Gastrocnemius medialis (tissue), 4 donors: ENCODE measurements at regions not wholly inside any gene's neighbourhood (a gene's known extent, or its start where the extent isn't known, plus 50 kb on each side); places are given as distances from the start of the nearest gene placed in this dataset.
A peak's percentile ranks its signal among the peaks of the same experiment; 100 is the strongest.

Source experiments
- ATAC-seq, 2 donors: fragments of 150-250 bp; one replicate each; pipeline ENCODE4 v1.9.1; 2016
- DNase-seq, 2 donors: peaks; one replicate each; pipeline ENCODE4 v3.0.0-alpha.2; 2019
- H3K27ac ChIP-seq, 4 donors: fragments of 200-600 bp; sonication (generic); 1 replicate in 1 of 4; 2 replicates in 3 of 4; pipeline ENCODE4 v1.5.1; 2016 to 2018; ENCODE audit warnings: mild to moderate bottlenecking in 2 of 4, moderate library complexity in 1 of 4
- H3K27me3 ChIP-seq, 3 donors: fragments of 200-600 bp; sonication (generic) in 2 of 3; 1 replicate in 1 of 3; 2 replicates in 2 of 3; pipeline versions ENCODE4 v1.5.1 to v1.6.0; 2016 to 2019; ENCODE audit warnings: mild to moderate bottlenecking in 1 of 3, moderate library complexity in 1 of 3
- H3K36me3 ChIP-seq, 2 donors: fragments of 200-600 bp; sonication (generic) in 1 of 2; one replicate each; pipeline ENCODE4 v1.5.1; 2017 to 2018
- H3K4me1 ChIP-seq, 2 donors: fragments of 200-600 bp; sonication (generic) in 1 of 2; one replicate each; pipeline ENCODE4 v1.5.1; 2016 to 2017; ENCODE audit warnings: mild to moderate bottlenecking in 2 of 2
- H3K4me3 ChIP-seq, 4 donors: fragments of 200-600 bp; sonication (generic) in 3 of 4; 1 replicate in 1 of 4; 2 replicates in 3 of 4; pipeline ENCODE4 v1.5.1; 2016 to 2019; ENCODE audit warnings: mild to moderate bottlenecking in 2 of 4
- H3K9me3 ChIP-seq, 3 donors: fragments of 200-600 bp; sonication (generic) in 2 of 3; 1 replicate in 1 of 3; 2 replicates in 2 of 3; pipeline ENCODE4 v1.5.1; 2016 to 2019
- CTCF ChIP-seq, 5 experiments: fragments of 450-650 bp in 3 of 5; fragments of 200-600 bp in 2 of 5; sonication (generic) in 2 of 5; IDR thresholded peaks in 4 of 5; conservative IDR thresholded peaks in 1 of 5; 1 replicate in 4 of 5; 2 replicates in 1 of 5; pipeline ENCODE4 v1.5.1; 2016 to 2019; ENCODE audit warnings: antibody characterized with exemption in 5 of 5, mild to moderate bottlenecking in 3 of 5, moderate library complexity in 3 of 5
- POLR2A ChIP-seq, 2 donors: fragments of 450-650 bp; IDR thresholded peaks; one replicate each; pipeline ENCODE4 v1.6.1; 2017; ENCODE audit warnings: antibody characterized with exemption in 2 of 2, mild to moderate bottlenecking in 2 of 2, moderate library complexity in 2 of 2
- in situ Hi-C, 4 donors: fragments of 200-750 bp; cut with MboI; loops; one replicate each; pipeline versions ENCODE4 v1.15.0 to v1.8.0; 2017; ENCODE audit warnings: low sequenced_read_pairs in 4 of 4
- intact Hi-C: fragments of 100-400 bp; cut with DNase I; formaldehyde crosslinking; loops from one replicate; pipeline ENCODE4 v1.15.1; 2023; ENCODE audit warnings: low total_unique reads

GRCh38 chr6:169868458-169868857 is 117.0 kb downstream of the ERMARD start:
- in situ Hi-C loops: no loop called here
- Histone ChIP-seq H3K4me1 (peaks cover 4% of the 10 kb centered on the region in 2 donors), H3K9me3 (no peaks in the 10 kb centered on the region), H3K36me3 (no peaks in the 10 kb centered on the region), H3K4me3 (no peak overlapping the region), H3K27ac (no peak overlapping the region), H3K27me3 (no peaks in the 10 kb centered on the region)
- DNase-seq (peak; percentile 12 to 26), ATAC-seq (peak in 1 of 2 donors; percentile 26)
- intact Hi-C loops: no loop called here
- no peak for TF ChIP-seq POLR2A (IDR thresholded peaks at IDR 0.05)
- TF ChIP-seq CTCF (IDR thresholded peaks at IDR 0.05 in 4 of 5, conservative IDR thresholded peaks at IDR 0.05 in 1 of 5): no peak

GRCh38 chr6:169867751-169868191 is 116.3 kb downstream of the ERMARD start:
- ATAC-seq (no peak), DNase-seq (no peak)
- intact Hi-C loops (no loop called here), in situ Hi-C loops (no loop called here)
- peaks cover 4% of the 10 kb centered on the region in 2 donors for H3K4me1 ChIP-seq
- H3K4me3 ChIP-seq: no peak overlapping the region
- TF ChIP-seq POLR2A (IDR thresholded peaks at IDR 0.05) (no peak), CTCF (IDR thresholded peaks at IDR 0.05 in 4 of 5, conservative IDR thresholded peaks at IDR 0.05 in 1 of 5) (no peak)
- H3K9me3 ChIP-seq: no peaks in the 10 kb centered on the region
- H3K27ac ChIP-seq: no peak overlapping the region
- no peaks in the 10 kb centered on the region for H3K36me3 ChIP-seq
- no peaks in the 10 kb centered on the region for H3K27me3 ChIP-seq

- H3K4me3 ChIP-seq: no peak overlapping the region
- no peaks in the 10 kb centered on the region for H3K9me3 ChIP-seq
- H3K27me3 ChIP-seq: no peaks in the 10 kb centered on the region
- H3K36me3 ChIP-seq: no peaks in the 10 kb centered on the region
- DNase-seq (no peak), ATAC-seq (no peak)
- in situ Hi-C loops: no loop called here
- H3K4me1 ChIP-seq: peaks cover 4% of the 10 kb centered on the region in 2 donors
- TF ChIP-seq CTCF (IDR thresholded peaks at IDR 0.05 in 4 of 5, conservative IDR thresholded peaks at IDR 0.05 in 1 of 5) (no peak), POLR2A (IDR thresholded peaks at IDR 0.05) (no peak)
- no peak overlapping the region for H3K27ac ChIP-seq
- intact Hi-C loops: no loop called here
Measured at GRCh38 chr6:169866668-169867521, 115.5 kb downstream of the ERMARD start.

GRCh38 chr6:169866140-169866534 is 114.7 kb downstream of the ERMARD start:
- ATAC-seq (no peak), DNase-seq (no peak)
- Histone ChIP-seq H3K9me3 (no peaks in the 10 kb centered on the region), H3K27me3 (no peaks in the 10 kb centered on the region), H3K4me3 (no peak overlapping the region), H3K27ac (no peak overlapping the region), H3K4me1 (peaks cover 4% of the 10 kb centered on the region in 2 donors), H3K36me3 (no peaks in the 10 kb centered on the region)
- TF ChIP-seq CTCF (IDR thresholded peaks at IDR 0.05 in 4 of 5, conservative IDR thresholded peaks at IDR 0.05 in 1 of 5): no peak
- TF ChIP-seq POLR2A (IDR thresholded peaks at IDR 0.05): no peak
- in situ Hi-C loops: no loop called here
- intact Hi-C loops: no loop called here
